ENCODE measurements at regions not wholly inside any gene's neighbourhood (a gene's known extent, or its start where the extent isn't known, plus 50 kb on each side); places are given as distances from the start of the nearest gene placed in this dataset.
A peak's percentile ranks its signal among the peaks of the same experiment; 100 is the strongest.

GRCh38 chr2:239715606-239716005 lies 309.5 kb downstream of the NDUFA10 start:
- H3K9me3 ChIP-seq (ENCODE audit: control insufficient read depth in 1 of 2, insufficient read depth in 1 of 2, low read length in 2 of 2), result peaks cover 10 to 41% of the 10 kb centered on the region in 2 experiments
- CTCF ChIA-PET, result no interaction called here
- POLR2A ChIA-PET, result no interaction called here
- no peak for DNase-seq
- Mint-ChIP-seq H3K36me3 (ENCODE audit: low read depth) (peaks cover 6% of the 10 kb centered on the region), H3K27ac (no peak overlapping the region), H3K9me3 (peaks cover 10% of the 10 kb centered on the region), H3K4me3 (no peak overlapping the region), H3K27me3 (peaks cover 10% of the 10 kb centered on the region), H3K4me1 (ENCODE audit: low read depth) (no peaks in the 10 kb centered on the region)
- no peaks in the 10 kb centered on the region for H3K27me3 ChIP-seq (ENCODE audit: control insufficient read depth in 1 of 2, insufficient read depth in 2 of 2, low read length in 2 of 2)
- no peak overlapping the region for H3K4me3 ChIP-seq (ENCODE audit: low read length)
- TF ChIP-seq CTCF (IDR thresholded peaks at IDR 0.05), result no peak
- H3K36me3 ChIP-seq (ENCODE audit: insufficient read depth, low read length), result no peaks in the 10 kb centered on the region
- H3K4me1 ChIP-seq (ENCODE audit: insufficient read depth, low read length), result no peaks in the 10 kb centered on the region
- no peak overlapping the region for H3K27ac ChIP-seq (ENCODE audit: low read depth in 1 of 2, low read length in 2 of 2)
- no peak for ATAC-seq (ENCODE audit: poor library complexity)
- intact Hi-C loops (cut with DNase I, micrococcal nuclease), result no loop called here

- ATAC-seq (ENCODE audit: poor library complexity) (no peak), DNase-seq (peak in 1 of 14 experiments; percentile 12)
- peaks cover 10% of the 10 kb centered on the region for H3K27me3 Mint-ChIP-seq
- TF ChIP-seq CTCF (IDR thresholded peaks at IDR 0.05), result no peak
- Histone ChIP-seq H3K4me3 (ENCODE audit: low read length) (no peak overlapping the region), H3K9me3 (ENCODE audit: control insufficient read depth in 1 of 2, insufficient read depth in 1 of 2, low read length in 2 of 2) (peaks cover 10 to 41% of the 10 kb centered on the region in 2 experiments), H3K27ac (ENCODE audit: low read depth in 1 of 2, low read length in 2 of 2) (no peak overlapping the region), H3K36me3 (ENCODE audit: insufficient read depth, low read length) (no peaks in the 10 kb centered on the region), H3K27me3 (ENCODE audit: control insufficient read depth in 1 of 2, insufficient read depth in 2 of 2, low read length in 2 of 2) (no peaks in the 10 kb centered on the region), H3K4me1 (ENCODE audit: insufficient read depth, low read length) (no peaks in the 10 kb centered on the region)
- ChIA-PET POLR2A (no interaction called here), CTCF (no interaction called here)
- no peak overlapping the region for H3K4me3 Mint-ChIP-seq
- no peak overlapping the region for H3K27ac Mint-ChIP-seq
- peaks cover 10% of the 10 kb centered on the region for H3K9me3 Mint-ChIP-seq
- H3K36me3 Mint-ChIP-seq (ENCODE audit: low read depth), result peaks cover 6% of the 10 kb centered on the region
- intact Hi-C loops (cut with DNase I, micrococcal nuclease), result no loop called here
- no peaks in the 10 kb centered on the region for H3K4me1 Mint-ChIP-seq (ENCODE audit: low read depth)
These were observed 309.9 kb downstream of the NDUFA10 start for GRCh38 chr2:239715202-239715601.

GRCh38 chr2:239714116-239714515 lies 311.0 kb downstream of the NDUFA10 start:
- no peak for TF ChIP-seq CTCF (IDR thresholded peaks at IDR 0.05)
- DNase-seq (no peak), ATAC-seq (ENCODE audit: poor library complexity) (no peak)
- H3K27ac ChIP-seq (ENCODE audit: low read depth in 1 of 2, low read length in 2 of 2), result no peak overlapping the region
- H3K27me3 Mint-ChIP-seq, result peaks cover 17% of the 10 kb centered on the region
- H3K27ac Mint-ChIP-seq, result no peak overlapping the region
- peaks cover 10 to 41% of the 10 kb centered on the region in 2 experiments for H3K9me3 ChIP-seq (ENCODE audit: control insufficient read depth in 1 of 2, insufficient read depth in 1 of 2, low read length in 2 of 2)
- peaks cover 6% of the 10 kb centered on the region for H3K36me3 Mint-ChIP-seq (ENCODE audit: low read depth)
- no peaks in the 10 kb centered on the region for H3K27me3 ChIP-seq (ENCODE audit: control insufficient read depth in 1 of 2, insufficient read depth in 2 of 2, low read length in 2 of 2)
- intact Hi-C loops (cut with DNase I, micrococcal nuclease), result no loop called here
- no peaks in the 10 kb centered on the region for H3K4me1 Mint-ChIP-seq (ENCODE audit: low read depth)
- no peaks in the 10 kb centered on the region for H3K4me1 ChIP-seq (ENCODE audit: insufficient read depth, low read length)
- H3K4me3 ChIP-seq (ENCODE audit: low read length), result no peak overlapping the region
- ChIA-PET CTCF (no interaction called here), POLR2A (no interaction called here)
- H3K9me3 Mint-ChIP-seq, result peaks cover 10% of the 10 kb centered on the region
- H3K36me3 ChIP-seq (ENCODE audit: insufficient read depth, low read length), result no peaks in the 10 kb centered on the region
- no peak overlapping the region for H3K4me3 Mint-ChIP-seq
